Kidney (tissue), 13 donors: ENCODE measurements at regions not wholly inside any gene's neighbourhood (a gene's known extent, or its start where the extent isn't known, plus 50 kb on each side); places are given as distances from the start of the nearest gene placed in this dataset.

Experiments used
- DNase-seq, 5 donors: peaks; one replicate each; pipeline ENCODE4 v3.0.0-alpha.2; 2013 to 2020
- FAIRE-seq: peaks from 2 replicates; lab custom pipeline; 2012; peaks lifted over from hg19 to GRCh38; lab: Jason Lieb, UNC
- H3K27ac ChIP-seq, 2 donors: one replicate each; pipeline ENCODE4 v1.7.0; 2013; ENCODE audit warnings: low read depth in 2 of 2, low read length in 2 of 2, inconsistent platforms in 1 of 2
- H3K27me3 ChIP-seq: one replicate; pipeline ENCODE4 v1.7.1; 2013; ENCODE audit warnings: low read length, inconsistent platforms; ENCODE audit not compliant: control insufficient read depth, insufficient read depth
- H3K36me3 ChIP-seq, 3 donors: one replicate each; pipeline versions ENCODE4 v1.7.0 to v1.7.1; 2013; ENCODE audit warnings: low read length in 3 of 3, control low read depth in 1 of 3, inconsistent platforms in 1 of 3; ENCODE audit not compliant: insufficient read depth in 3 of 3, control insufficient read depth in 2 of 3
- H3K4me1 ChIP-seq, 3 donors: one replicate each; pipeline versions ENCODE4 v1.7.0 to v1.7.1; 2013; ENCODE audit warnings: low read length in 3 of 3, inconsistent platforms in 1 of 3, low read depth in 1 of 3; ENCODE audit not compliant: control insufficient read depth in 2 of 3, insufficient read depth in 2 of 3
- H3K4me3 ChIP-seq, 3 donors: one replicate each; pipeline versions ENCODE4 v1.7.0 to v1.8.1; 2013; ENCODE audit warnings: low read length in 3 of 3, control low read depth in 1 of 3, inconsistent platforms in 1 of 3
- H3K9ac ChIP-seq, 3 donors: one replicate each; pipeline versions ENCODE4 v1.7.0 to v1.7.1; 2013; ENCODE audit warnings: low read length in 3 of 3, control low read depth in 1 of 3, inconsistent platforms in 1 of 3
- H3K9me3 ChIP-seq, 3 donors: one replicate each; pipeline versions ENCODE4 v1.7.0 to v1.7.1; 2013; ENCODE audit warnings: low read length in 3 of 3, control low read depth in 1 of 3, inconsistent platforms in 1 of 3; ENCODE audit not compliant: control insufficient read depth in 2 of 3, insufficient read depth in 1 of 3
- intact Hi-C: fragments of 100-400 bp; cut with DNase I; formaldehyde crosslinking; loops from one replicate; pipeline ENCODE4 v1.11.1; 2022
- TF ChIP-seq, protein P1 (sequence below): IDR thresholded peaks from 3 replicates; pipeline ENCODE4 v1.5.1; 2012; ENCODE audit warnings: mild to moderate bottlenecking, moderate library complexity, borderline replicate concordance; ENCODE audit not compliant: insufficient read depth; ENCODE audit errors: extremely low read depth
- donor health status: control.
- donor health status: control.
- donor health status: control.
- donor health status: control.
- donor health status: control.
- donor health status: DM: yes; HTN: yes; CAD: no.
- donor health status: Normal renal cell carcinoma (clear cell type).

DNA sequence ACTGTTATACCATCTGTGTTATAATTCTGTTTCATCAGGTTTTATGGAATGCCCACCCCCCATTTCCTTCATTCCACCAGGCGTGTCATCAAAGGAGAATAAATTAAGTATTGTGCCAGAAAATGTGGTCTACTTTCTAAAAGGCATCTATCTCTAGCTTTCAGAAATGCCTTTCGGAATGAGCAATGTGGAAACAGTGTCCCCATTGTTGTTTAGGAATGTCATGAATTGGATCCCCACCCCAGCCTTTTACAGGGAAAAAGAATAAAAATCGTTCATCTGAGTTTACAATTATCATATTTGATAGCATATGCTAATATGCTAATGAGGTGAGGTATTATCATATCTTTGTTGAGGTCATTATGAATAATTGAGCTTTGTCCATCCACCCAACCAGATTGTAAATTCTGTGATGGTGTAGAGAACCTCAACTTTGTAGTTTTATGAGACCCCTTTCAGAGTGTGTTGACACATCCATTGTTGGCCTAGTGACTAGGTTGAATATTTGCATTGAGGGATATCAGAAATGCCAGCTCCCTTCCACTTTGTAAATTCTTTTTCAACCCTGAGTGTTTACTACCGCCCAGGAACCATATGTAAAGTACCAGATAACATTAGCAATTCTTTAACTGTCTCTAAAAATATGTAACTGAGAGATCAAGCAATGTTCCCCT lies 56.2 kb upstream of the CCDC160 start:
- DNase-seq (no peak), FAIRE-seq (no peak)
- no peak overlapping the region for H3K9ac ChIP-seq
- TF ChIP-seq, protein P1, sequence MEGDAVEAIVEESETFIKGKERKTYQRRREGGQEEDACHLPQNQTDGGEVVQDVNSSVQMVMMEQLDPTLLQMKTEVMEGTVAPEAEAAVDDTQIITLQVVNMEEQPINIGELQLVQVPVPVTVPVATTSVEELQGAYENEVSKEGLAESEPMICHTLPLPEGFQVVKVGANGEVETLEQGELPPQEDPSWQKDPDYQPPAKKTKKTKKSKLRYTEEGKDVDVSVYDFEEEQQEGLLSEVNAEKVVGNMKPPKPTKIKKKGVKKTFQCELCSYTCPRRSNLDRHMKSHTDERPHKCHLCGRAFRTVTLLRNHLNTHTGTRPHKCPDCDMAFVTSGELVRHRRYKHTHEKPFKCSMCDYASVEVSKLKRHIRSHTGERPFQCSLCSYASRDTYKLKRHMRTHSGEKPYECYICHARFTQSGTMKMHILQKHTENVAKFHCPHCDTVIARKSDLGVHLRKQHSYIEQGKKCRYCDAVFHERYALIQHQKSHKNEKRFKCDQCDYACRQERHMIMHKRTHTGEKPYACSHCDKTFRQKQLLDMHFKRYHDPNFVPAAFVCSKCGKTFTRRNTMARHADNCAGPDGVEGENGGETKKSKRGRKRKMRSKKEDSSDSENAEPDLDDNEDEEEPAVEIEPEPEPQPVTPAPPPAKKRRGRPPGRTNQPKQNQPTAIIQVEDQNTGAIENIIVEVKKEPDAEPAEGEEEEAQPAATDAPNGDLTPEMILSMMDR, result no peak
- H3K27me3 ChIP-seq, result peaks cover 2% of the 10 kb centered on the region
- no peak overlapping the region for H3K4me3 ChIP-seq
- no peak overlapping the region for H3K27ac ChIP-seq
- H3K36me3 ChIP-seq, result no peaks in the 10 kb centered on the region
- intact Hi-C loops, result no loop called here
- no peaks in the 10 kb centered on the region for H3K4me1 ChIP-seq
- H3K9me3 ChIP-seq, result no peaks in the 10 kb centered on the region

DNA sequence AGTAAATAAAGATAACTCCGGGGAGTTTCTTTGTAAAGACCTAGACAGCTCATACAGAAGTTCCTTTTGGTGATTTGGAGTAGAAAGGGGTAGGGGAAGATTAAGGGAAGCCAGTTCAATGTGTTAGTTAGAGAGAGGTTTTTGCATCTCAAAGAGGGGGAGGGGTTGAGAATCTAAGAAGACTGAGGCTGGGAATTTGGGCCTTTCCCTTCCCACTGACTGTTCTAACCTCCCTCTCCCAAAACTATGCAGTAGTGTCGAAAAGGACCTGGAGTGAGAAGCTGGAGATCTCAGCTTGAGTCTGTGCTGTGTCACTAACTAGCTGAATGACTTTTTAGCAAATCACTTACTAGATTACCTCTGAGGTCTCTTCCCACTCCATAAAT lies 55.7 kb upstream of the CCDC160 start:
- DNase-seq (no peak), FAIRE-seq (no peak)
- no peak overlapping the region for H3K27ac ChIP-seq
- no peaks in the 10 kb centered on the region for H3K4me1 ChIP-seq
- H3K9ac ChIP-seq, result no peak overlapping the region
- intact Hi-C loops, result no loop called here
- TF ChIP-seq, protein P1, result no peak
- H3K4me3 ChIP-seq, result no peak overlapping the region
- H3K27me3 ChIP-seq, result peaks cover 2% of the 10 kb centered on the region
- H3K9me3 ChIP-seq, result no peaks in the 10 kb centered on the region
- H3K36me3 ChIP-seq, result no peaks in the 10 kb centered on the region

- Histone ChIP-seq H3K27ac (no peak overlapping the region), H3K27me3 (no peaks in the 10 kb centered on the region), H3K9ac (no peak overlapping the region), H3K36me3 (no peaks in the 10 kb centered on the region), H3K4me1 (no peaks in the 10 kb centered on the region), H3K9me3 (no peaks in the 10 kb centered on the region), H3K4me3 (no peak overlapping the region)
- TF ChIP-seq, protein P1, result no peak
- DNase-seq, result no peak
- intact Hi-C loops, result no loop called here
- no peak for FAIRE-seq
These were observed 53.3 kb upstream of the CCDC160 start for GRCh38 chrX:134183665-134184064.

DNA sequence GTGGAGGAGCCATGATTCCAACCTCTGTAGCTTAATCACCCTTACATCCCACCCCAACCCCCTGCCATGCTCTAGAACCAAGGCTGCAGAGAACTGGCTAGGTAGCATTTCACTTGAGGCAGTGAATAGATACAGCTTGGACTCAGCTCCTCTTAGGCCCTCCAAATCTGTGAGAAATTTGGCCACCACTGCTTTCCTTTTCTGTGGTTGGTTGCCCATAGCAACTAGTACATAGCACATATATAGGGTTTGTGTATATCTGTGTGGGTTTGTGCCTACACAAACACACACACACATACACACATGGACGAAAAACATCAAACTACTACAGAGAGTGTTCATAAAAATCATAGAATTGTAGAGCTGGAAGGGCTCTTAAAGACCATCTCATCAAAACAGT lies 52.0 kb upstream of the CCDC160 start:
- DNase-seq (no peak), FAIRE-seq (no peak)
- H3K27ac ChIP-seq, result no peak overlapping the region
- no peaks in the 10 kb centered on the region for H3K36me3 ChIP-seq
- H3K9ac ChIP-seq, result no peak overlapping the region
- H3K27me3 ChIP-seq, result no peaks in the 10 kb centered on the region
- H3K4me3 ChIP-seq, result no peak overlapping the region
- TF ChIP-seq, protein P1, result no peak
- H3K4me1 ChIP-seq, result no peaks in the 10 kb centered on the region
- H3K9me3 ChIP-seq, result no peaks in the 10 kb centered on the region
- intact Hi-C loops, result no loop called here
